HuH-7 (cell line): ENCODE measurements at regions not wholly inside any gene's neighbourhood (a gene's known extent, or its start where the extent isn't known, plus 50 kb on each side); places are given as distances from the start of the nearest gene placed in this dataset.

ENCODE experiments used
- DNase-seq: peaks from one replicate; pipeline ENCODE4 v3.0.0; 2011; ENCODE audit warnings: low spot score

DNA sequence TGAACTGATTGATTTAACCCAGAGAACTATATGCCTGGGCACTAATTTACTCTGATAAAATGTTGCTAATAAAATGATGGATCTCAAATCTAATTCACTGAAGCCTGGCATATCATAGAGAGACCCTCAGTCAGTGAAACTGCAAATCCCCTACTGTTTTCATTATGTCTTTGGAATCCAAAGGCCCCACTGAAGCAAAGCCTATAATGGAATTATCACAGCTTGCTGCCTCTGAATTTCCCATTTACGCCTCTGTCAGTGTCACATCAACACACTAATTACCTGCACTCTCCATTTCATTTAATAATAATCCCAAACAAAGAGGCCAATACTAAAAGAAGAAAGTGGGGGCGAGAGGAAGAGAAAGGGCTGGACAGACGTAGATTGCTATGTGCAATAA lies 470.9 kb downstream of the MBD2 start:
- DNase-seq = no peak

DNA sequence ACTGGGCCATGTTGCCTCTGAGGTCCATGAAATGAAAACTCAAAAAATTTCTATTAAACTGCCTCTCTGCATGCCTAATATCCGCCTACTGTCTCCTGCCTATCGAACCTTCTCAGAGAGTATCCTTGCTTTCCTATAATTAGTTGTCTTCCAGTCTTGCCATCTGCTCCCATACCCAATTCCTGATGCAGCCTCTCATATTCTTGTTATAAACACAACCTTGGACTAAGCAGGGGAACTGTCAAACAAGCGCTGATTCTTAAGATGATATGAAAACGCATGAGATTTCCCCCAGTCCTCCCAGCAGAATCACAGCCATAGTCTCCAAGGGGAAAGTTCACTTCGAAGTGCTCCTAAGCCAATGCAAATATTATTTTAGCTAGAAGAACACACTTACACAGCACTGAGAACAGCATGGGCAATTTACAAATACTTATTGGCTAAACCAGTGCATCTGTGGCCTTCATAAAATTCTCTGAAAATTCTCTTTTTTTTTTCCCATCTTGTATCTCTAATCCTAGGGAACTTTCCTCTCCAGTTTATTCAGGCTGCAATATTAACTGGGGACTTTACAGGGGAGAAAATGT lies 471.6 kb downstream of the MBD2 start:
- no peak for DNase-seq

DNA sequence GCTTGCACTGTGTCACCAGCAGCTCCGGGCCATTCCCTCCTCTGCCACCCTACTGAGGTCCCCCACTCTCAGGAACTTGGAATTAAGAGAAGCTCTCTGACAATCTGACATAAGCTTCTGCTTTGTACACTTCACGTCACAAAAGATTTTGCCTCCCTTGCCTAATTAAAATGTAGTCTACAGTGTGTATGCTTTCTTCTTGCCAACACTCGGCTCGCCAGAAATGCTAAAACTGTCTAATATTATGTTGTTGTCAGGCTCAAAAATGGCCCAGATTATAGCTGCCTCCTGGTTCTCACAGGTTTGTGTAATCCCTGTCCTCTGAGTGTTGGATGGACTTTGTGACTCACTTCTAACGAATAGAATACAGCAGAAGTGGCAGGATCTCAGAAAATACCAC lies 474.7 kb downstream of the MBD2 start:
- no peak for DNase-seq

DNA sequence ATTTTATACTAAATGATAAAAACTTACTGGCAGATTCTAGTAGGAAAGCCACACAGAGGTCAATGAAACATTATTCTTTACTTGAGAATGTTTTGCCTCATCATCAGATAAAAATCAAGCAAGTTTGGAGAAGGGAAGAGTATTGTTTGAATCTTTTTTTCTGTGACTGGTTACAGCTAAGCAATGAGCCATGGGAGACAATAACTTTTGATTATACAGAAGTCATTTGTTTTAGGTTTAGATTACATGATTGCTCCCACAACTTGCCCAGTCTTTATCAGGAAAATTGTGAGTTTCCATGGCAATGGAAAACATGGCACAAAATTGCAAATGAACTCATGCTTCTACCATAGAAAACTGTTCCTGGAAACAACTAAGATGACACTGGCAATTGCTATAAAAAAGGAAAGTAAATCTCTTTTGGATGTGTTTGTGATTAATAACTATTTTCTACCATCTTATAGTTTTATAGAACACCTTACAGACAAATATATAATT lies 476.8 kb downstream of the MBD2 start:
- DNase-seq = no peak

DNA sequence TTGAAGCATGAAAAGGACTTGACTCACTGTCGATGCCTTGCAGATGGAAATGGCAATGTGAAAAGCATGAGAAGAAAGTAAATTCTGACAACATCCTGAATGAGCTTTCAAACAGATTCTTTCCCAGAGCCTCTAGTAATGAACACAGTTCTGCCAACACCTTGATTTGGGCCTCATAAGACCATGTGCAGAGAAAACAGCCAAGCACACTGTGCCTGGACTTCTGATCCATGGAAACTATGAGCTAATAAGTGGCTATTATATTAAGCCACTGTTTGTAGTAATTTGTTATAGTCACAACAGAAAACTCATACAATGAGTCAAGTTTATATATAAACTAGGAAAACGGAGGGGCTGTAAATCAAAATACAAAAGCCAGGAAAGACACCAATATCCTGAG lies 477.3 kb downstream of the MBD2 start:
- no peak for DNase-seq

DNA sequence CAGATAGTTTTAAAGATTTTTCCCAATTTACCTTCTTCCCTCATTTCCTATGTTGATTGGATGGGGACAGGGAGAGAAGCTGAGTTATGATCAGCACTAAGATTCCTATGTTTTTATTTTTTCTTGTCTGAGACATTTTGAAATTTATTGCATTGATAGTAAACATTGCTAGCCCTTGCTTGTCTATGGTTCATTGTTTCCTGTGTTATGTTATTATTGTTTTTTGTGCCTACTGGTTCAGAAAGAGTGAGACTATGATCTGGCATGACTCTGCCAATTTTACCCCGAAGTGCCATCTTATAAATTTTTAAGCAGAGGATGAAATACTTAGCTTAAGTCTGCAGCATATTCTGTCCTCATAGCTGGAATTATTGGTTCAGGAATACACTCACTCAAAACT lies 478.5 kb downstream of the MBD2 start:
- no peak for DNase-seq

DNA sequence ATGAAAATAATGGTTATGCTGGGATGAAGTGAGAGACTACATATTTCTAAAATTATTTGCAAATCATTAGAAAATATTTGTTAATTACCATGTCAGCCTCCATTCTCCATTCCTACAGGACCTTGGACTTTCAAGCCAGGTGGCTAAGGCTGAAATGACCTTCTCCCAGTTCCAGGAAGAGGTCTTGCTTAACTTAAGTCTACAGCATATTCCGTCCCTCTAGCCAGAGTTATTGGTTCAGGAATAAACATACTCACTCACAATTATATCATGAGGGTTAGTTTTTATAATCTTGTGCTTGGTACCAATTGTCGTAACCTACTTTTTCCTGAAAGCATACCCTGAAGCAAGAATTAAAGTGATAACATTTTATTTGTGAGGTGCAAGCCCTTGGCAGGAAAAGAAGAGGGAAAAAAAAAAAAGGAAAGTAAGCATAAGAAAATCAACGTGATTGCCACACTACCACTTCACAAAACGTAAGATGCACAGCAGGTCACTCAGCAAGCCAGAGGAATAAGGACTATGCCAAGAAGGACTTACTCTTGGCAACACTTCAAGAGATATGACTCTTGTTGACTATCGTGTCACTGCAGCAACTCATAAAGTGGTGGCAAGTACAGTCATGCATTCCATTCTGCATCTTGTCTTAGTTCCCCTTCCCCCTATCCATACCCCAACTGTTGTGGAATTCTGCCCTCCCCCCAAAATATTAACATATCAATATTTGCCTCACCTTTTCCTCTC lies 479.1 kb downstream of the MBD2 start:
- no peak for DNase-seq

DNA sequence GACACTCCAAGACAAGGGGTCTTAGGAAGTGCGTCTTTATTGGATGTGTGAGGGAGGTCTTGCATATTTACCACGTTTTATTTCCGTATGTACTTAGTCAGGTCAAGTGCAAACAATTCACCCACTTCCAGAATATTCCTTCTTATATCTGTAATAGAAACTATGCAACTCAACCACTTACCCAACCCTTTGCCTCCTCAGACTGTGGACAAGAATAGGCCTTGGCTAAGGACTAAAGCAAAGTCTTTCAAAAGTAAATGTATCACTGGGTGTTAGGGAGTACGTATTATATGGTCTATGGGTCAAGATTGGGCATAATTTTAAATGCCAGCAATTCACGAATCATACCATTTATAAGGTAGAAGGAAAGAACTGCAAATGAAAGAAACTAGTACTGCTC lies 484.8 kb downstream of the MBD2 start:
- no peak for DNase-seq

DNA sequence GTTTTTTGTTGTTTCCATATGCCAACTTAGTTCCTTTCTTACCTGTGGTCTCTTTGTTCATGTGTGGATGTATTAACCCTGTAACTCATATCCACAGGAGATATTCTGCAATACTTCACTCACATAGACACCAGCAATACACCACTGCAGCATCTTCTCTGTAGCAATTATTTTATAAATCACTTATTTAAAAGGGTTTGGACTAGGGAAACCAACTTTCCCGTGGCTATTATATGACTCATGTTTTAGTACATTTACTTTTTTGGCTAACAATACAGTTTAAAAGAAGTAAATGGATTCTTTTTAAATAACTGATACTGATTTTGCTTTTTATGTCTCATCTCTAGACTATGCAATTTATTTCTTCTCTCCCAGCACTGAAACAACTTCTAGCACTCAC lies 488.9 kb downstream of the MBD2 start:
- no peak for DNase-seq

DNA sequence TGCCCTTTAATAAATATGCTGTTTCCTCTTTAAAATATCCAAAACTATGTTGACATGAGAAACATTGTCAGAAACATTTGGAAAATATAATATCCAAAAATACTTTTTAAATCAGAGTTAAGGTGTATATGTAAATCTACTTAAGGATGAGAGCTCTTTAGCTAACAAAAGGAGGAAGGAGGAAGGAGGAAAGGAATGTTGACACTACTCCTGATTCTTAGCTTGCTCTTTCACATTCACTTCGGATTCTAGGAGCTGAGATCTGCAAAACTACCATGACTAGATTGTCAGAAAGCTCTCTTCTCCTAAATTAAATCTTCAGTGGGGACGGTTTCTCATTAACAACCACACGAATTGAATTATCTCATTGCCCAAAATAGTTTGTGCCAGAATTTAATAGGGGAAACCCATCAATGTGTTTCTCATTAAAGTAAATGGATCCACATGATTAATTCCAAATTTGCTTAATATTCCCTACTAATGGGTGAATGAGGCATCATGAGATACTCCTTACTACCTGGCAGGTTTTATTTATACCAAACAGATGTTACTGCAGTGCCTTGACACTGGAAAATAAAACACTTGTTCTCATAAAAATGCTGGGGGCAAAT lies 509.1 kb downstream of the MBD2 start:
- DNase-seq = no peak

DNA sequence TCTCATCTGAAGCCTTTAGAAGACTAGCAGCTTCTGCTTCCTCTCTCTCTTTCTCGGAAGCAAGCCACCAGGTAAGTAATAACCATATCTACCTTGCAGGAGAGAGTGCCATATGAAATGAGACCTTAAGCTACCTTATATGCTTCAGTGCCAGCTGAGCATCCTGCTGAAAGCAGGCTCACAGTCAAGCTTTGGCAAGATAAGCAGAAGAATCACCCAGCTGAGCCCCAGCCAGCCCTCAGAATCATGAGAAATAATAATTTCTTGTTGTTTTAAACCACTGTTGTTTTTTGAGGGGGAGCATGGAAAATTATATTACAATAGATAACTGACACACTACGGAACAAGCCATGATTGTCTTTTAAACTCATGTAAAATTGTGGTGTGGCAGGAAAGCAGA lies 514.4 kb downstream of the MBD2 start:
- DNase-seq = no peak

DNA sequence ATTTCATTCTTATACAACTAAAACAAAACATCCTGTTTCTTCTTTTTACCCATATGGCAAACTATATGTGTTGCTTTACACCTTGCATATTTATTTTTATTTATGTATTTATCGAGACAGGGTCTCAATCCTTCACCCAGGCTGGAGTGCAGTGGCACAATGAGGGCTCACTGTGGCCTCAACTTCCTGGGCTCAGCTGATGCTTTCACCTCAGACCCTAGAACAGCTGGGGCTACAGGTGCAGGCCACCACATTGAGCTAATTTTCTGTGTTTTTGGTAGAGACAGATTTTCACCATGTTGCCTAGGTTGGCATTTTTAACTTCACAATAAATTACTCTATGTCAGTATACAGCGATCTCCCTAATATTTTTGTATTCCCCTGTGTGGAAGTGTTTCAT lies 522.0 kb downstream of the MBD2 start:
- no peak for DNase-seq

DNA sequence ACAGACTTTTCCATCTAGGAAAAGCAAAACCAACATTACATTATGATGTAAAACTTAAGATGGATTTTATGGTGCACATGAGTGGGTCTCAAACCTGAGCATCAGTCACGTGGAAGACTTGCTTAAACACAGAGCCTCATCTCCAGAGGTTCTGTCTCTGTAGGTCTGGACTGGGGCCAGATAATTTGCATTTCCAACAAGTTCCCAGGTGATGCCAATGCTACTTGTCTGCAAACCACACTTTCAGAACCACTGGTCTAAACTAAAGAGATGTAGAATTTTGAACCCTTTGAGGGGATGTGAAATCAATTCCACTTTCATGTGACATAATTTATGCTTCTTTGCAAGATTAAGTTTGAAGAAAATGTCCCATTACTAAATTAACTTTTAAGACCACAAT lies 522.8 kb downstream of the MBD2 start:
- DNase-seq = no peak

DNA sequence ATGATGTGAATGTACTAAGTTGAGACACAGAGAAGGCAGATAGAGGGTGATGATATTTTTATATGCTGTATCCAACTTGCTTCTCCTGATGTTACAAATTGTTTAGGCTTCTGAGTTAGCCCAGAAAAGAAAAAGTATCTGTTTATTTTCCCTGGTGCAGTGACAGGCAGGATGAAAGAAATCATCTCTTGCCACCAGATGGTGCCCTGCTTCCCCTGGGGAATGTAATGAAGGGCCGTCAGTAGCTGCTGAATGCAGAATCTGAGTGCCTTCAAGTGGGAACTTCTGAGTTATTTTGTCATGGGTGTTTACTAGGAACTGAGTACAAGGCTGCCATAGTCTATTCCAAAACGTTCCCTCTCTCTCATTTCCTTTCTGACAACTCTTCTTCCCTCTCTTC lies 525.6 kb downstream of the MBD2 start:
- peak; percentile 7 for DNase-seq

DNA sequence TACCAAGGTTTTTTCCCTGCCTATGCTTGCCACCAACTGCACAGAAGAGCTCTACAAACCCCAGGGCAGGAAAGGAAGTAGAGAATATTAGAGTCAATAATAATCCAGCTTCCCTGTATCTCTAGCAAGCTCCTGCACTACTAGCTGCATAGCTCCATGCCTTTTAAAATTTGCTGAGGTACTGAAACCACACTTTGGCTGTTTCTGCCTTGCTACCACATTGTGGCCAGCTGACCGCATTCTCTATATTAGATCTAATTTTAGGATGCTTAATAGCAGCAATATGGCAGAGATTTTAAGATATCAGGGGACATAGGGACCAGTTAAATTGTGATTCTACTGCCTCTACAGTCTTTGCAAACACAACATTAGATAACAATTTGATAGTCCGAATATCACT lies 534.6 kb downstream of the MBD2 start:
- DNase-seq = no peak

DNA sequence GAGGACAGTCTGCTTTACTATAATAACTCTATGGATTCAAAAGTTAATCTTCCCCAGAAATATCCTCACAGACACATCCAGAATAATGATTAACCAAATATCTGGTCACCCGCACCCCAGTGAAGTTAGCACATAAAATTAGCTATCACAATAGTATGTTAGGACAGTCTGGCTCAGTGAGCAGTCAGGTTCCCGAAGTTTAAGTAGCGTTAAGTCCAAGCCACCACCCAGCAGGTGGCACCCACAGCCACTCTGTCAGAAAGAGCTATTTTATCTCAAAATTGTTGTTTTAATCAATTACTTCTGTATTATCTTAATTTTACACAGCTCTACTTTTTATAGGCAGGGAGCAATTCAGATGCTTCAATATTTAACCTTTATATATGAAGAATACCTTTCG lies 537.5 kb downstream of the MBD2 start:
- DNase-seq = no peak

DNA sequence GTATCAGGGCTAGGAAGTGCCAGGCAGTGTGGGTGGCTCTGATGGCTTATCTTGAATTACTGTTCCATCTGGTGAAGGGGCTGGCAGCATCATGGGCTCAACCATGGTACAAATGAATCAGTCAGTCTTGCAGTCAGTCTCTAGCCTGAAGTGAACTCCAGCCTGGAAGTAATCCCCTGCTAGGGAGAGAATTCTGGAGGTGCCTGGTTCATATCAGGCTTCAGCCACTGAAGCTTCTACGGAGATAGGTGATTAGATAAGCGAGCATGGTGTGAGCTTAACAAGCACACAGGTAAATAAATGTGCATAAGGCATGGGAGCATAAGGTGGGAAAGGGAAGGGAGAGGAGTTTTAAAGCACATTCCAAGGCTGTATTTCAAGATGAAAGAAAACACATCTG lies 541.7 kb downstream of the MBD2 start:
- DNase-seq = no peak

DNA sequence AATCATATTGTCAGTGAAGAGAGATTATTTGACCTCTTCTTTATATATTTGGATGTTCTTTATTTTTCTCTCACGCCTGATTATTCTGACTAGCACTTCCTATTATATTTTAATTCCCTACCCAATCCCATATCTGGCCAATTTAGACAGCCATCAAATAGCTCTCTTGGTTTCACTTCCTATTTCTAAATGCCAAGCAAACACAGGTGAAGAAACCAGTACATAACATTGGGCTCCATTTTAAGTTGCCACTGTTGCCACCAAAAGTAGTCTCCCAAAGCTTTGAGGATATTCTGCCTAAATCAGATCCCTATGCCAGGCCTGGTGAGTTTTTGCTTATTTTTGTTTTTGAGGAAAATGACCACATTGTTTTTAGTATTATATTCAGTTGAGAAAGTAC lies 547.0 kb downstream of the MBD2 start:
- DNase-seq = no peak

DNA sequence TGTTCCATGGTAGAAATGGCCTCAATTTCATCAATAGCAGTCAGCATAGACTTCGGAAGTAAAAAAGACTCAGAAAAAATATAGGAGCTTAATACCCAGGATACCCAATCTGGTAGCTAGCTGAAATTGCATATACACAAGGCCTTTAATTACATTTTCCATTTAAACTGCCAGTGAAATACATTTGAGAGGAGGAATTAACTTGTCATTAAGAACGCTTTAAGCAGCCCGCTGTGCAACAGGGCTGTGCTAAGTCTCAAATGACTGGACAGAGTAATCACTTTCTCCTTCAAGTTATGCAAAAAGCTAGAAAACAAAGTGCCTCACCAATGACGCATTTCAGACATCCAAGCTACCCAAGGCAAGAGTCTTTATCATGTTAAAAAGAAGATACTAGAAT lies 558.8 kb downstream of the MBD2 start:
- no peak for DNase-seq

DNA sequence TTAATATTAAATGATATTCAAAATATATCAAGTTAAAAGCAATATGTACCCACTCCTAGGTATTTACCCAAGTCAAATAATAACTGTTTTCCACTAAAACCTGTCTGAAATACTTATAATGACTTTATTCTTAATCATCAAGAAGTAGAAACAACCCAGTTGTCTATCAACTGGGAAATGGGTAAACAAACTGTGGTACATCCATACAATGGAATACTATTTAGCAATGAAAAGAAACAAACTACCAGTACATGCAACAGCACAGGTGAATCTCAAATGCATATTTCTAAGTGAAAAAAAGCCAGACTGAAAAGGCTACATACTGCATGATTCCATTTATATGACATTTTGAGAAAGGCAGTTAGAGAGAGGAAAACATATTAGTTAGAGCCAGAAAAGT lies 559.9 kb downstream of the MBD2 start:
- no peak for DNase-seq

DNA sequence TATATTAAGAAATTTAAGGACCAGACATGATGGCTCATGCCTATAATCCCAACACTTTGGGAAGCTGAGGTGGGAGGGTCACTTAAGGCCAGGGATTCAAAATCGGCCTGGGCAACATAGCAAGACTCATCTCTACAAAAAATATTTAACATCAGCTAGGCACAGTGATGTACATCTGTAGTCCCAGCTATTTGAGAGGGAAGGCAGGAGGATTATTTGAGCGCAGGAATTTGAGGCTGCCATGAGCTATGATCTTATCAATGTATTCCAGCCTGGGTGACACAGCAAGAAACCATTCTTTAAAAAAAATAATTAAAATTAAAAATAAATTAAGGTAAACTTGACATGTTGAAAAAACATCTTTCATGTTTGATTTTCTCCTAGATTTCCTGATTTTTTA lies 564.2 kb downstream of the MBD2 start:
- DNase-seq = no peak

DNA sequence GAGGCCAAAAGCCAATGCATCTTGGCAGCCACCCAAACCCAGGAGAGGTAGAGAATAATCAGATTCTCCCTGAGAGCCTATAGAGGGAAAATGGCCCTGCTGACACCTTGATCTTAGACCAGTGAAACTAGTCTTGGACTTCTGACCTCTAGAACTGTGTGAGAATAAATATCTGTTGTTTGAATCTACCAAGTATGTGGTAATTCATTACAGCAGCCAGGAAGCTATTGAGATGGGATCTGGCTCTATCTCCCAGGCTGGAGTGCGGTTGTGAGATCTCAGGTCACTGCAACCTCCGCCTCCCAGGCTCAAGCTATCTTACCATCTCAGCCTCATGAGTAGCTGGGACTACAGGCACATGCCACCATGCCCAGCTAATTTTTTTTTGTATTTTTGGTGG lies 567.2 kb downstream of the MBD2 start:
- DNase-seq = no peak

DNA sequence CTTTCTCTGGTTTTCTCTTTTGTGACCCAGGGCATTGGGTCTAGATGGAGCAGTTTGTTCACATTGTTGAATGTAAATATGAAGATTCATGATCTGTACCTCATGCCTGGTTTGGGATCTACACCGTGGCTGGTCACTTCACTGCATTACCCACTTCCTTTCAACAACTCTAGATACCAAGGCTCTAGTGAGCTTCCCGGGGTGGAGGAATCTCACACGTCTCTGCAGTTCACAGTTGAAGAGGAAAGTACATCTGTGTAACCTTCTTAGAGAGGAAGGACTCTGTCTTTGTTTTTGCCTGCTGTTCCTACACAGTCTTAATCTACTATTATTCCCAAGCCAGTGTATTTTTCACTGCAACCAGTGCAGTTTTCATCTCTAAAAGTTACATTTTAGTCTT lies 574.8 kb downstream of the MBD2 start:
- DNase-seq = no peak
